Sigmoid colon (tissue), 6 donors: ENCODE measurements at regions not wholly inside any gene's neighbourhood (a gene's known extent, or its start where the extent isn't known, plus 50 kb on each side); places are given as distances from the start of the nearest gene placed in this dataset.

Experiments used
- DNase-seq: peaks from one replicate; pipeline ENCODE4 v3.0.0-alpha.2; 2019
- H3K27ac ChIP-seq, 4 donors: fragments of 200-600 bp; sonication (generic); one replicate each; pipeline ENCODE4 v1.5.1; 2016 to 2019; ENCODE audit warnings: mild to moderate bottlenecking in 1 of 4
- H3K27me3 ChIP-seq, 3 donors: fragments of 200-600 bp; sonication (generic); one replicate each; pipeline ENCODE4 v1.5.1; 2019; ENCODE audit warnings: mild to moderate bottlenecking in 1 of 3
- H3K36me3 ChIP-seq, 4 donors: fragments of 200-600 bp; sonication (generic); one replicate each; pipeline ENCODE4 v1.5.1; 2016 to 2019
- H3K4me1 ChIP-seq, 4 donors: fragments of 200-600 bp; sonication (generic); one replicate each; pipeline ENCODE4 v1.5.1; 2017 to 2019
- H3K4me3 ChIP-seq, 4 donors: fragments of 200-600 bp; sonication (generic); one replicate each; pipeline ENCODE4 v1.5.1; 2017 to 2019; ENCODE audit warnings: mild to moderate bottlenecking in 2 of 4, moderate library complexity in 1 of 4
- H3K9me3 ChIP-seq, 4 donors: fragments of 200-600 bp in 3 of 4; sonication (generic) in 3 of 4; one replicate each; pipeline versions ENCODE4 v1.5.1 to v1.6.1; 2013 to 2019
- CTCF ChIP-seq, 4 experiments: fragments of 450-650 bp in 3 of 4; fragments of 200-600 bp in 1 of 4; IDR thresholded peaks; one replicate each; pipeline ENCODE4 v1.5.1; 2016 to 2019; ENCODE audit warnings: antibody characterized with exemption in 4 of 4, mild to moderate bottlenecking in 3 of 4, moderate library complexity in 2 of 4
- EP300 ChIP-seq, 4 donors: sonication (generic); formaldehyde crosslinking; IDR thresholded peaks; one replicate each; pipeline ENCODE4 v1.6.1; 2017; ENCODE audit warnings: antibody characterized with exemption in 4 of 4
- POLR2A ChIP-seq, 2 donors: fragments of 450-650 bp; IDR thresholded peaks; one replicate each; pipeline ENCODE4 v1.6.1; 2016; ENCODE audit warnings: antibody characterized with exemption in 2 of 2, mild to moderate bottlenecking in 2 of 2, moderate library complexity in 2 of 2
- POLR2AphosphoS5 ChIP-seq, 4 donors: sonication (generic); formaldehyde crosslinking; IDR thresholded peaks; one replicate each; pipeline ENCODE4 v1.6.1; 2017; ENCODE audit warnings: antibody characterized with exemption in 4 of 4
- WGBS, 2 donors: extraction: QIAGEN DNeasy Blood & Tissue Kit; methylation state at CpG; one replicate each; pipeline ENCODE4 v1.1.7; 2013; 5-methylcytosine and 5-hydroxymethylcytosine counted together
- intact Hi-C: fragments of 100-400 bp; cut with DNase I; formaldehyde crosslinking; loops from one replicate; pipeline ENCODE4 v1.15.1; 2023
- donor health status: healthy with polysubstance abuse.
- donor health status: healthy.

GRCh38 chr20:9927224-9927623, 88.3 kb upstream of the PAK5 start:
- H3K4me1 ChIP-seq = no peaks in the 10 kb centered on the region
- intact Hi-C loops = no loop called here
- H3K36me3 ChIP-seq = no peaks in the 10 kb centered on the region
- H3K9me3 ChIP-seq = no peaks in the 10 kb centered on the region
- H3K27ac ChIP-seq = no peak overlapping the region
- H3K4me3 ChIP-seq = no peak overlapping the region
- H3K27me3 ChIP-seq = no peaks in the 10 kb centered on the region
- 16 to 58% methylated on average over 1 of the region's 1 CpG for WGBS, 2 donors
- no peak for DNase-seq
- no peak for TF ChIP-seq POLR2AphosphoS5 (IDR thresholded peaks at IDR 0.05)
- no peak for TF ChIP-seq EP300 (IDR thresholded peaks at IDR 0.05)
- no peak for TF ChIP-seq CTCF (IDR thresholded peaks at IDR 0.05)

- Histone ChIP-seq H3K4me3 (no peak overlapping the region), H3K36me3 (no peaks in the 10 kb centered on the region), H3K27ac (no peak overlapping the region), H3K9me3 (no peaks in the 10 kb centered on the region), H3K27me3 (no peaks in the 10 kb centered on the region), H3K4me1 (no peaks in the 10 kb centered on the region)
- no peak for DNase-seq
- TF ChIP-seq POLR2AphosphoS5 (IDR thresholded peaks at IDR 0.05) (no peak), CTCF (IDR thresholded peaks at IDR 0.05) (no peak)
- intact Hi-C loops = no loop called here
These were observed 87.6 kb upstream of the PAK5 start for GRCh38 chr20:9926476-9926875.

GRCh38 chr20:9926007-9926406, 87.1 kb upstream of the PAK5 start:
- no peak overlapping the region for H3K4me3 ChIP-seq
- no peak for DNase-seq
- H3K27ac ChIP-seq = no peak overlapping the region
- H3K4me1 ChIP-seq = no peaks in the 10 kb centered on the region
- intact Hi-C loops = no loop called here
- no peaks in the 10 kb centered on the region for H3K9me3 ChIP-seq
- WGBS, 2 donors = 86 to 92% methylated on average over 1 of the region's 1 CpG
- H3K27me3 ChIP-seq = no peaks in the 10 kb centered on the region
- H3K36me3 ChIP-seq = no peaks in the 10 kb centered on the region
- TF ChIP-seq POLR2AphosphoS5 (IDR thresholded peaks at IDR 0.05) = no peak
- TF ChIP-seq EP300 (IDR thresholded peaks at IDR 0.05) = no peak
- no peak for TF ChIP-seq POLR2A (IDR thresholded peaks at IDR 0.05)

GRCh38 chr20:9923648-9924047, 84.8 kb upstream of the PAK5 start:
- H3K4me1 ChIP-seq = no peaks in the 10 kb centered on the region
- no peaks in the 10 kb centered on the region for H3K36me3 ChIP-seq
- DNase-seq = no peak
- H3K4me3 ChIP-seq = no peak overlapping the region
- WGBS, 2 donors = 93% methylated on average over 4 of the region's 4 CpGs
- H3K27ac ChIP-seq = no peak overlapping the region
- TF ChIP-seq POLR2AphosphoS5 (IDR thresholded peaks at IDR 0.05) (no peak), POLR2A (IDR thresholded peaks at IDR 0.05) (no peak), CTCF (IDR thresholded peaks at IDR 0.05) (no peak), EP300 (IDR thresholded peaks at IDR 0.05) (no peak)
- H3K27me3 ChIP-seq = no peaks in the 10 kb centered on the region
- H3K9me3 ChIP-seq = no peaks in the 10 kb centered on the region
- intact Hi-C loops = no loop called here

GRCh38 chr20:9920866-9921265, 82.0 kb upstream of the PAK5 start:
- 18 to 60% methylated on average over 2 of the region's 2 CpGs for WGBS, 2 donors
- Histone ChIP-seq H3K27me3 (no peaks in the 10 kb centered on the region), H3K4me1 (no peaks in the 10 kb centered on the region), H3K4me3 (no peak overlapping the region), H3K9me3 (no peaks in the 10 kb centered on the region), H3K36me3 (no peaks in the 10 kb centered on the region), H3K27ac (no peak overlapping the region)
- TF ChIP-seq POLR2A (IDR thresholded peaks at IDR 0.05) (no peak), POLR2AphosphoS5 (IDR thresholded peaks at IDR 0.05) (no peak)
- intact Hi-C loops = no loop called here
- DNase-seq = no peak

GRCh38 chr20:9919271-9920014, 80.6 kb upstream of the PAK5 start:
- Histone ChIP-seq H3K9me3 (no peaks in the 10 kb centered on the region), H3K36me3 (no peaks in the 10 kb centered on the region), H3K27me3 (no peaks in the 10 kb centered on the region), H3K4me1 (no peaks in the 10 kb centered on the region), H3K4me3 (no peak overlapping the region), H3K27ac (no peak overlapping the region)
- DNase-seq = no peak
- 75 to 82% methylated on average over 5 of the region's 5 CpGs for WGBS, 2 donors
- intact Hi-C loops = no loop called here
- TF ChIP-seq POLR2AphosphoS5 (IDR thresholded peaks at IDR 0.05) (no peak), CTCF (IDR thresholded peaks at IDR 0.05) (no peak), EP300 (IDR thresholded peaks at IDR 0.05) (no peak), POLR2A (IDR thresholded peaks at IDR 0.05) (no peak)
